ENCODE measurements at regions not wholly inside any gene's neighbourhood (a gene's known extent, or its start where the extent isn't known, plus 50 kb on each side); places are given as distances from the start of the nearest gene placed in this dataset.

DNA sequence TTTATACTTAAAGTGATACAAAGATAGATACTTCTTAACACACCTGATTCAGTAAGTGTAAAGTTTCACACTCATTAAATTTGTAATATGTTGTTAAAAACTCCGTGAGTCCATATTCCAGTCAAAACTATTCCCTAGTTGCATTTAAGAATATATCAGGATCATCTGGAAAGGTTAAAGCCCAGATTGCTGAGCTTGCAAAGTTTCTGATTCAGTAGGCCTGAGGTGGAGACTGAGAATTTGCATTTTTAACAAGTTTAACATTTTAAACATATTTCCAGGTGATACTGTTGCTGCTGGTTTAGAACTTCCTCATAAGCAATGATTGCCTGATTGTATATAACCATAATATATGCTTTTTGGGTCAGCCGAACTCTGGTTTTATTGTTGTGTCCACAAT is 1998.6 kb upstream of the PCDH20 start:
- FAIRE-seq (no peak), DNase-seq (ENCODE audit: low spot score in 2 of 2) (no peak)

- no peak for DNase-seq (ENCODE audit: low spot score in 2 of 2)
- no peak for FAIRE-seq
Observed at GRCh38 chr13:63409791-63410351, 1994.2 kb upstream of the PCDH20 start.

DNA sequence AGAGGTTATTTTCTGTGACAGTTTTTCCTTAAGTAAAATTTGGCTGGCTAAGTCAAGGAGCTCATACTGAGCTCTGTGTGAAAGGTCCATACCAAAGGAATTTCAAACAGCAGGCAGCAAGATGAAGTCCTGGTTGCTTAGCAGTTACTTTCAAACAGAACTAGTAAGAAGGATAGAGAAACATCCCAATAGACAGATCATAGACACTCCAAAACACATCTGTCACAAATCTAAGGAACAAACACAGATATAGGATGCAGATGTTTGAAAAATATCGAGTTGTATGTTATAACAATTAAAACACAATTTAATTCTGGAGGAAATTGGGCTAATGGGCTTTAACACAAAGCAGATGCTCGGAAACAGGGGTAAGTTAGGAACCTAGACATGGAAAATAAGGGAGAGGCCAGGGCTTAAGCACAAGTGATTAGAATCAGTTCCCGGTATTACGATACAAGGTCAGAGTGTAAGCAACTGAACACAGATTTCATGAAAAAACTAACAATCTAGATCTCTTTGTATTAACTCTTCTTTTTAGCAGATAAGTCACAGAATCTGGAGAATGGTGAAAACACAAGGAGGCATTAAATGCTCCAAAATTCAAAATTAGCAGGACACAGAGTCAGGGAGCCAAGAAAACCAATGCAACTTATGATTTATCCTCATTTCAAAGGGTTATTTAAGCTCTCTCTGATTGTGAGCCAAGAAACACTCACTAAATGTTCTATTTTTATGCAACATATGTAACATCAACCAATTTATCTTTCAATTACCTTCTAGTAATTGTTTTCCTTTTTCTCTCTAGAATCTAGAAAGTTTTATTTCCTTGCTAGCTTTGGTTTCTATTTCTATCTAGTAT is 1992.9 kb upstream of the PCDH20 start:
- no peak for DNase-seq (ENCODE audit: low spot score in 2 of 2)
- FAIRE-seq, result no peak

DNA sequence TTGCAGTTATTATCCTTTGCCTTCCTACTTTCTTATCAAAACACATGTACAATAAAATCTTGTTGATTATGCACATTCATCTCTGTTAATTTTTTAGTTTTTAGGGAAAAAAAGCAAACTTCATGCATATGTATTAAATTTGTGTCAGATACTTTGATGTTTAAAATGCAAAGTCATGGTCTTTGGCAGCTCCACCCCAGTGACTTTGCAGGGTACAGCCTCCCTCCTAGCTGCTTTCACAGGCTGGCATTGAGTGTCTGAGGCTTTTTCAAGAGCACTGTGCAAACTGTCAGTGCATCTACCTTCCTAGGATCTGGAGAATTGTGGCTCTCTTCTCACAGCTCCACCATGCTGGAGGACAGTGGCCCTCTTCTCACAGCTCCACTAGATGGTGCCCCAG is 1988.1 kb upstream of the PCDH20 start:
- DNase-seq (ENCODE audit: low spot score in 2 of 2), result no peak
- FAIRE-seq, result no peak

DNA sequence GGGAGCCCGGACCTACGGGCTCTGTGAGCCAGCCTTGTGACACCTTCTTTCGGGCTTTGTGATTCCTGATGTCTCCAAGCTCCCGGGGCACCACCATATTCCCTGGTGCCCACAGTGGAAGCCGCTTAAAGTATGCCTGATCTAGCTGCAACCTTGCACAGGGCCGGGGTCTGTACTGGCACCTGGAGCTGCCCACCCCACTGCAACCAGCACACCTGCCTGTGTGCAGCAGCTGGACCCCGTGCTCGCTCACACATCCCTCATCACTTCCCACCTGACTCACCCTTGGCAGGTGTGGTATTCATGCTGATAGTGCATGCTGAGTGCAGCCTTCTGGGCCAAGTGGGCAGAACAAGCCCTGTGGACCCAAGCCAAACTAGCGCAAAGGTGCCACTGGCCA is 1981.1 kb upstream of the PCDH20 start:
- FAIRE-seq (no peak), DNase-seq (ENCODE audit: low spot score in 2 of 2) (no peak)

- FAIRE-seq, result no peak
Observed at GRCh38 chr13:63393112-63393511, 1977.5 kb upstream of the PCDH20 start.

DNA sequence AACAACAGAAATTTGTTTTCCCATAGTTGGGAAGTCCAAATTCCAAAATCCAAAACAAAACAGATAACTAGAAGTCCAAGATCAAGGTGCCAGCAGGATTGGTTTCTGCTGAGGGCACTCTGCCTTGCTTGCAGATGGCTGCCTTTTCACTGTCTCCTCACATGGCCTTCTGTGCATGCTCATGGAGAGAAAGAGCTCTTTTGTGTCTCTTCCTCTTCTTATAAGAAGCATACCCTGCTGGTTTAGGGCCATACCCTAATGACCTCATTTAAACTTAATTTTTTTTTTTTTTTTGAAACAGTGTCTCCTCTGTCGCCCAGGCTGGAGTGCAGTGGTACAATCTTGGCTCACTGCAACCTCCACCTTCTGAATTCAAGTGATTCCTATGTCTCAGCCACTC is 1974.1 kb upstream of the PCDH20 start:
- no peak for DNase-seq (ENCODE audit: low spot score in 2 of 2)

More at GRCh38 chr13:63393112-63393511, 1977.5 kb upstream of the PCDH20 start:
- DNase-seq (ENCODE audit: low spot score in 2 of 2), result no peak

DNA sequence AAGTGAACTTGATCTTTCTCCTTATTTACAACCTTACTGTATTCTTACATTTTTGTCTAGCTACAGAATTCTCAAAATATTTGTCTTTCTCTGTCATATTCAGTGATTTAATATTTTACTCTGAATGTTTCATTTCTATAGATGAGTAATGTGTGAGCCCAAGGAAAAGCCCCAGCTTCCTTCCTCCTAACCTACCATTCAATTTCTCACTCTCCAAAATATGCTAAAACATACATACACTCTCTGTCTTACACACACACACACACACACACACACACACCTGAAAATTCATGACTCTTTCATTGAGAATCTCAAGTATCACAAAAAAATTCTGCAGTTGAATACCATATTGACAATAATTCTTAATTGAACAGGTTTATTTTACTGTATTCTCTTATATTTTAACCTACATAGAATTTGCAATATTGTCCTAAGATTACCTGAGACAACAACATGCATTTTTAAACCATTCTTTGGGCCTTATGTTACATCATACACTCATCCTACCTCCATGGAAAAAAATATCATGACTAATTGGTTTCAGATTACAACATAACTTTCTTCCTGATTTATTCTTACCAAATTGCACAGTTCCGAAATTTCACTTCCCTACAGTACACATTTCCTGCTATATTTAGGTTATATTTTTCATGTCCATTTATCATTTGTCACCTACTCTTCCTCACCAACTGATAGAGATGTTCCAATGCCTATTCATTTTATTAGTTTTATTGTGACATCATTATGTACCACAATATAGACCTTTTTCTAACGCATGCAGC is 1965.6 kb upstream of the PCDH20 start:
- FAIRE-seq (no peak), DNase-seq (ENCODE audit: low spot score in 2 of 2) (no peak)

More for the DNA sequence above, 1974.1 kb upstream of the PCDH20 start:
- FAIRE-seq, result no peak

- DNase-seq (ENCODE audit: low spot score in 2 of 2) (no peak), FAIRE-seq (no peak)
Observed at GRCh38 chr13:63377986-63378385, 1962.3 kb upstream of the PCDH20 start.

DNA sequence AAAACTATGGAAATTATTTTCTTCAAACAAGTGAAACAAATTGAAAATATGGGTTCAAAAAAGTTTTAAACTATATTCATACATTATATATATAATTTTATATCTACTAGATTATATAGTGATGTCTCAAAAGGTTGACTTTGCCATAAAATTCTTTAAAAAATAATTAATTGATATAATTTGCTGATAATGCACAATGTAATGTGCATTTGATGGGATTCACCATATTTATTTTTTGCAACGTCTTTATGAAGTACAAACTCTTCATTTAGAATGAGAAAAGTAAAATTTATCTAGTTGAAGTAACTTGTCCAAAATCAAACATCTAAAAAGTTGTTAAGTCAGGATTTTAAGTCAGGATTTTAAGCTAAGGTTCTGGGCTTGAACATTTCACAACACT is 1954.5 kb upstream of the PCDH20 start:
- DNase-seq (ENCODE audit: low spot score in 2 of 2) (no peak), FAIRE-seq (no peak)

DNA sequence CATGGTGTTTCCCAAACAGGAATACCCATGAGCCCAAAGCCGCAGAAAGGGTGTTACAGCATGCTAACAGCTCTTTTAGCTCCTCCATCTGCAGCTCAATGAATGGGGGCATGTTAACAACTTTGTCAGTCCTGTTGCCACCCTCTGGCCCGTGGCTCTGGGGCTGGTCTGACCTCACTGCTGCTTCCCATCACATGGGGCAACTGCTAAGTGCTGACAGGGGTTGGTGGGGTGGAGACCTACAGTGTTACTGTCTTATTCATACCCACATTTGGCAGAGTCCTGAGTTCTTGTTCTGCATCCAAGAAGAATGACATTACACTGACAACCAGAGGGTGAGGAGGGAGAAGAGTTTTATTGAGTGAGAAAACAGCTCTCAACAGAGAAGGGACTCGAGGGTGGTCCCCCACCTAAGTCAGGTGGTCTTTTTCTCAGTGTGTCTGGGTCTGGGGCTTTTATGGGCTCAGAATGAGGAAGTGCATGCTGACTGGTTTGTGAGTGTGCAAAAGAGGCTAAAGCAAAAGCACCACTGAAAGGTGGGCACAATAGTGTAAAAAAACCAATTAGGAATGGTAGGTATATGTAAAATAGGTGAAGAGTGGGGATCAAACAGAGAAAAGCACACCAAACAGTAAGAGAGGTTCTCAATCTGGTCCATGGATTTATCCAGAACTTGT is 1952.0 kb upstream of the PCDH20 start:
- no peak for DNase-seq (ENCODE audit: low spot score in 2 of 2)
- FAIRE-seq, result no peak

GRCh38 chr13:63364159-63364558 is 1948.5 kb upstream of the PCDH20 start:
- FAIRE-seq, result no peak

GRCh38 chr13:63351533-63351932 is 1935.9 kb upstream of the PCDH20 start:
- no peak for FAIRE-seq
- no peak for DNase-seq (ENCODE audit: low spot score in 2 of 2)

More at GRCh38 chr13:63364159-63364558, 1948.5 kb upstream of the PCDH20 start:
- DNase-seq (ENCODE audit: low spot score in 2 of 2), result no peak

GRCh38 chr13:63351081-63351480 is 1935.4 kb upstream of the PCDH20 start:
- FAIRE-seq, result no peak
- DNase-seq (ENCODE audit: low spot score in 2 of 2), result no peak

- DNase-seq (ENCODE audit: low spot score in 2 of 2) (no peak), FAIRE-seq (no peak)
Observed at GRCh38 chr13:63345835-63346234, 1930.2 kb upstream of the PCDH20 start.

GRCh38 chr13:63344711-63345110 is 1929.1 kb upstream of the PCDH20 start:
- no peak for FAIRE-seq
- no peak for DNase-seq (ENCODE audit: low spot score in 2 of 2)

GRCh38 chr13:63337921-63338320 is 1922.3 kb upstream of the PCDH20 start:
- DNase-seq (ENCODE audit: low spot score in 2 of 2) (no peak), FAIRE-seq (no peak)

GRCh38 chr13:63337041-63337440 is 1921.4 kb upstream of the PCDH20 start:
- DNase-seq (ENCODE audit: low spot score in 2 of 2), result no peak

GRCh38 chr13:63336549-63336948 is 1920.9 kb upstream of the PCDH20 start:
- no peak for DNase-seq (ENCODE audit: low spot score in 2 of 2)
- FAIRE-seq, result no peak

More at GRCh38 chr13:63337041-63337440, 1921.4 kb upstream of the PCDH20 start:
- no peak for FAIRE-seq

DNA sequence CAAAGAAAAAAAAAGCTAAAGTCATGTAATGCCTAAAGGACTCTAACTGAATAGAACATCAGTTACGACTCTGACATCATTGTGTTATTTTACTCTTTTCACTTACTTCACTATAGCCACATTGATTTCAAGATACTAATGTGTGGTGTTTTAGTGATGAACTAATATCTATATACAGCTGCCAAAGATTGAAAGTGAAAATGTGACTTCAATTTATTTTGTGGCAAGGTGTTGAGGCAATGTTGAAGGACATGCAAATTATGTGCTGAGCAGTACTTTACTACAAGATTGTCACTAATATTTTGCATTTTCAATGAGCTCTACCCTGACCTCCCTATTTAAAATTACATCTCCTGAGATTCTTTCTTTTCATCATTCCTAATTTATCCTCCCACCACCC is 1911.9 kb upstream of the PCDH20 start:
- no peak for DNase-seq (ENCODE audit: low spot score in 2 of 2)
- no peak for FAIRE-seq

DNA sequence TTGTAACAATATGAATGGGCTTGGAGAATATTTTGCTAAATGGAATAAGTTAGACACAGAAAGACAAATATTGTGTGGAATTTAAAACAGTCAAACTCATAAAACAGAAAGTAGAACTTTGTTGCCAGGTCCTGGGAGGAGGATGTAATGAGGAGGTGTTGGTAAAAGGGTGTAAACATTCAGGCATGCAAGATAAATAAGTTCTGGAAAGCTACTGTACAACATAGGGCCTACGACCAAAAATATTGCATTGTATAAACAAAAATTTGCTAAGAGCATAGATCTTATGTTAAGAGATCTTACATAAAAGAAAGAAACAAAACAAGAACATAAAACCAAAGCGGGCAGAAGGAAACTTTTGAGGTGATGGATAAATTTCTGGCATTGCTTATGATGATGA is 1907.8 kb upstream of the PCDH20 start:
- FAIRE-seq, result no peak
- no peak for DNase-seq (ENCODE audit: low spot score in 2 of 2)

Data from frontal cortex (tissue), 3 donors.